ENCODE measurements at regions not wholly inside any gene's neighbourhood (a gene's known extent, or its start where the extent isn't known, plus 50 kb on each side); places are given as distances from the start of the nearest gene placed in this dataset.

- H3K4me2 ChIP-seq: no peak overlapping the region
- Mint-ChIP-seq H3K4me1 (peaks cover 2% of the 10 kb centered on the region; the same call in 1 of the 3 replicates), H3K36me3 (ENCODE audit: low read depth) (no peaks in the 10 kb centered on the region), H3K27me3 (ENCODE audit: insufficient read depth, low read depth, poor library complexity) (no peaks in the 10 kb centered on the region), H3K4me3 (no peak overlapping the region), H3K9me3 (no peaks in the 10 kb centered on the region), H3K27ac (no peak overlapping the region)
- H3F3A ChIP-seq (replicated peaks; ENCODE audit: low read depth): no peaks in the 10 kb centered on the region
- no peak for DNase-seq (ENCODE audit: low spot score)
- no peak for TF ChIP-seq ETS1 (IDR thresholded peaks at IDR 0.05)
- TF ChIP-seq EZH2 (IDR thresholded peaks at IDR 0.05; ENCODE audit: low read depth, unreplicated experiment): no peak
- TF ChIP-seq ZNF331 (CRISPR knock-in tag; IDR thresholded peaks at IDR 0.05; ENCODE audit: low read depth): no peak
- no peak for TF ChIP-seq ZNF462 (CRISPR knock-in tag; IDR thresholded peaks at IDR 0.05)
- TF ChIP-seq NANOG (IDR thresholded peaks at IDR 0.05; ENCODE audit: borderline replicate concordance): no peak
- no peak for TF ChIP-seq CTCF (conservative IDR thresholded peaks at IDR 0.05; ENCODE audit: low read depth in 2 of 2)
- TF ChIP-seq POLR2AphosphoS5 (IDR thresholded peaks at IDR 0.05; ENCODE audit: low read depth): no peak
- ATAC-seq: no peak
- no peak overlapping the region for H3K4me3 ChIP-seq
- H3K79me2 ChIP-seq (replicated peaks; ENCODE audit: insufficient read depth): no peaks in the 10 kb centered on the region
- H2AFZ ChIP-seq: no peak overlapping the region
- H4K20me1 ChIP-seq (replicated peaks; ENCODE audit: insufficient read depth): no peaks in the 10 kb centered on the region
- H3K27me3 ChIP-seq (ENCODE audit: insufficient read depth): no peaks in the 10 kb centered on the region
- no peaks in the 10 kb centered on the region for H3K36me3 ChIP-seq (ENCODE audit: insufficient read depth)
- no peaks in the 10 kb centered on the region for H3K9me2 ChIP-seq (ENCODE audit: insufficient read depth)
- H3K27ac ChIP-seq (ENCODE audit: low read depth): no peak overlapping the region
- H3K4me1 ChIP-seq (ENCODE audit: insufficient read depth): no peaks in the 10 kb centered on the region
Measured at GRCh38 chr3:159652452-159652851, 336.2 kb upstream of the IL12A start.
